HEK293 (cell line): ENCODE measurements at regions not wholly inside any gene's neighbourhood (a gene's known extent, or its start where the extent isn't known, plus 50 kb on each side); places are given as distances from the start of the nearest gene placed in this dataset.

Experiments
- CTCF ChIP-seq: fragments of 450-650 bp; formaldehyde crosslinking; IDR thresholded peaks from 2 replicates; pipeline ENCODE4 v1.5.1; 2016; ENCODE audit warnings: missing biosample characterization, missing genetic modification characterization
- GLI4 ChIP-seq: fragments of 450-650 bp; formaldehyde crosslinking; IDR thresholded peaks from 2 replicates; pipeline ENCODE4 v1.5.1; 2016; ENCODE audit warnings: missing biosample characterization, missing genetic modification characterization
- HOXA7 ChIP-seq: sonication (generic); formaldehyde crosslinking; IDR thresholded peaks from 2 replicates; pipeline ENCODE4 v1.8.1; 2022; ENCODE audit warnings: missing genetic modification reagents, borderline replicate concordance
- PATZ1 ChIP-seq: fragments of 450-650 bp; formaldehyde crosslinking; IDR thresholded peaks from 2 replicates; pipeline ENCODE4 v1.5.1; 2016; ENCODE audit warnings: missing biosample characterization, missing genetic modification characterization
- PRDM4 ChIP-seq: fragments of 450-650 bp; formaldehyde crosslinking; IDR thresholded peaks from 2 replicates; pipeline ENCODE4 v1.5.1; 2017; ENCODE audit warnings: missing biosample characterization, missing genetic modification characterization
- SP2 ChIP-seq: fragments of 450-650 bp; formaldehyde crosslinking; IDR thresholded peaks from 2 replicates; pipeline ENCODE4 v1.5.1; 2016; ENCODE audit warnings: missing biosample characterization, missing genetic modification characterization
- TRIM28 ChIP-seq: IDR thresholded peaks from 2 replicates; pipeline ENCODE4 v1.6.1; 2011; ENCODE audit warnings: low read length, control low read depth, borderline replicate concordance
- YY1 ChIP-seq: fragments of 450-650 bp; formaldehyde crosslinking; IDR thresholded peaks from 2 replicates; pipeline ENCODE4 v1.5.1; 2018; ENCODE audit warnings: missing biosample characterization, missing genetic modification characterization
- ZNF174 ChIP-seq: fragments of 450-650 bp; formaldehyde crosslinking; IDR thresholded peaks from 2 replicates; pipeline ENCODE4 v1.5.0; 2017; ENCODE audit warnings: missing biosample characterization, mild to moderate bottlenecking, missing genetic modification characterization
- ZNF302 ChIP-seq: fragments of 450-650 bp; formaldehyde crosslinking; IDR thresholded peaks from 2 replicates; pipeline ENCODE4 v1.5.1; 2016; ENCODE audit warnings: missing biosample characterization, missing genetic modification characterization, low read depth
- ZNF473 ChIP-seq: fragments of 450-650 bp; formaldehyde crosslinking; IDR thresholded peaks from 2 replicates; pipeline ENCODE4 v1.5.1; 2017; ENCODE audit warnings: missing biosample characterization, missing genetic modification characterization
- ZNF548 ChIP-seq: fragments of 450-650 bp; formaldehyde crosslinking; IDR thresholded peaks from 2 replicates; pipeline ENCODE4 v1.5.1; 2016; ENCODE audit warnings: missing biosample characterization, missing genetic modification characterization
- ZNF670 ChIP-seq: fragments of 450-650 bp; formaldehyde crosslinking; IDR thresholded peaks from 2 replicates; pipeline ENCODE4 v1.5.1; 2016; ENCODE audit warnings: missing biosample characterization, missing genetic modification characterization, low read depth

- TF ChIP-seq YY1 (tag by site-specific recombination) = no peak
- no peak for TF ChIP-seq ZNF302 (tag by site-specific recombination)
- TF ChIP-seq PATZ1 (tag by site-specific recombination) = no peak
- TF ChIP-seq CTCF (tag by site-specific recombination) = no peak
- TF ChIP-seq PRDM4 (tag by site-specific recombination) = no peak
- TF ChIP-seq TRIM28 = no peak
- no peak for TF ChIP-seq SP2
- no peak for TF ChIP-seq ZNF670
- TF ChIP-seq HOXA7 (CRISPR knock-in tag) = no peak
- TF ChIP-seq ZNF548 (tag by site-specific recombination) = no peak
- TF ChIP-seq GLI4 = no peak
- TF ChIP-seq ZNF473 = no peak
- no peak for TF ChIP-seq ZNF174
These were observed 200.7 kb downstream of the RPLP1 start for GRCh38 chr15:69653306-69653705.
